CD4-positive, alpha-beta T cell treated with Interleukin-1 beta for 1 hour (primary cell): ENCODE measurements at regions not wholly inside any gene's neighbourhood (a gene's known extent, or its start where the extent isn't known, plus 50 kb on each side); places are given as distances from the start of the nearest gene placed in this dataset.
A peak's percentile ranks its signal among the peaks of the same experiment; 100 is the strongest.
"Not testable (repeated sequence)": the region's sequence is repeated elsewhere in the genome, so short reads cannot be mapped to it uniquely, and the experiment has no call there.

ENCODE experiments used
- DNase-seq, 2 donors: peaks; one replicate each; pipeline ENCODE4 v3.0.0-alpha.2; 2020 to 2022

GRCh38 chr7:87007038-87007437 is 52.4 kb downstream of the ELAPOR2 start:
- no peak for DNase-seq

- no peak for DNase-seq
Observed at GRCh38 chr7:87004956-87005355, 54.5 kb downstream of the ELAPOR2 start.

GRCh38 chr7:87003872-87004798 is 55.3 kb downstream of the ELAPOR2 start:
- DNase-seq = no peak

GRCh38 chr7:87001214-87001613 is 58.2 kb downstream of the ELAPOR2 start:
- DNase-seq = no peak

GRCh38 chr7:87000344-87000743 is 59.1 kb downstream of the ELAPOR2 start:
- no peak for DNase-seq

- DNase-seq = no peak
Observed at GRCh38 chr7:86999750-87000149, 59.7 kb downstream of the ELAPOR2 start.

- DNase-seq = no peak
Observed at GRCh38 chr7:86995814-86996213, 63.6 kb downstream of the ELAPOR2 start.

- DNase-seq = no peak
Observed at GRCh38 chr7:86995052-86995725, 64.3 kb downstream of the ELAPOR2 start.

GRCh38 chr7:86991771-86992191 is 67.7 kb downstream of the ELAPOR2 start:
- DNase-seq = no peak

- DNase-seq = no peak
Observed at GRCh38 chr7:86991093-86991769, 68.2 kb downstream of the ELAPOR2 start.

- DNase-seq = no peak
Observed at GRCh38 chr7:86989407-86989806, 70.0 kb downstream of the ELAPOR2 start.

- not testable (repeated sequence) for DNase-seq
Observed at GRCh38 chr7:86987834-86988233, 71.6 kb downstream of the ELAPOR2 start.

- DNase-seq = not testable (repeated sequence)
Observed at GRCh38 chr7:86987358-86987757, 72.1 kb downstream of the ELAPOR2 start.

- not testable (repeated sequence) for DNase-seq
Observed at GRCh38 chr7:86985342-86985741, 74.1 kb downstream of the ELAPOR2 start.

GRCh38 chr7:86983654-86984053 is 75.8 kb downstream of the ELAPOR2 start:
- not testable (repeated sequence) for DNase-seq

- not testable (repeated sequence) for DNase-seq
Observed at GRCh38 chr7:86981937-86982336, 77.5 kb downstream of the ELAPOR2 start.

GRCh38 chr7:86981127-86981526 is 78.3 kb downstream of the ELAPOR2 start:
- no peak for DNase-seq

GRCh38 chr7:86980223-86980622 is 79.2 kb downstream of the ELAPOR2 start:
- DNase-seq = no peak

- peak; percentile 19 to 67 for DNase-seq
Observed at GRCh38 chr7:86978808-86979506, 80.5 kb downstream of the ELAPOR2 start.

GRCh38 chr7:86976958-86977357 is 82.5 kb downstream of the ELAPOR2 start:
- no peak for DNase-seq

- no peak for DNase-seq
Observed at GRCh38 chr7:86975914-86976313, 83.5 kb downstream of the ELAPOR2 start.

GRCh38 chr7:86975449-86975848 is 84.0 kb downstream of the ELAPOR2 start:
- no peak for DNase-seq

- no peak for DNase-seq
Observed at GRCh38 chr7:86972072-86972471, 87.4 kb downstream of the ELAPOR2 start.
